GM23248 (cell line): ENCODE measurements at regions not wholly inside any gene's neighbourhood (a gene's known extent, or its start where the extent isn't known, plus 50 kb on each side); places are given as distances from the start of the nearest gene placed in this dataset.

Experiments used
- EZH2 ChIP-seq: fragments of 200-600 bp; sonication (generic); IDR thresholded peaks from 2 replicates; pipeline ENCODE4 v1.6.1; 2018; ENCODE audit warnings: antibody characterized with exemption, mild to moderate bottlenecking; ENCODE audit not compliant: insufficient read depth, poor library complexity, severe bottlenecking
- EZH2phosphoT487 ChIP-seq: fragments of 200-600 bp; sonication (generic); IDR thresholded peaks from 2 replicates; pipeline ENCODE4 v1.6.1; 2018; ENCODE audit warnings: antibody characterized with exemption, moderate library complexity, mild to moderate bottlenecking, low read depth; ENCODE audit not compliant: insufficient read depth

DNA sequence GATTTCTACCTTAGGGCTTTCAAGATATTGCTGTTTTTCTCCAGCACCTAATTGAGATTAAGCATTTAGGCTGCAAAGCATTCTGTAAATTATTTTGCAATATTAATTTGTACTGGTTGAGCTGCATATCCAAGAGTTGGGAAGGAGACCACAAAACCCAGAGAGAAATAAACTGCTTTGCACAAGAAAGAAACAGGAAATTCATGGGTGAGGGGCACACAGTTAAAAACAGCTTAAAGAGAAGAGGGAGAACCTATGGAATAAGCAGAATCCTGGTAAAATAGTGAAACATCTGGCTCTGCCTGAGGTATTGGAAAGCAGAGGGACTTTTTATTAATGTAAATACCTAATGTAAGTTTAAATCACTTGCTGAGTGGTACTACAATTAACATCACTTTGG lies 243.0 kb downstream of the TMEM167A start:
- TF ChIP-seq EZH2phosphoT487 (no peak), EZH2 (no peak)
